AG09309 (cell line): ENCODE measurements at regions not wholly inside any gene's neighbourhood (a gene's known extent, or its start where the extent isn't known, plus 50 kb on each side); places are given as distances from the start of the nearest gene placed in this dataset.

Source experiments
- DNase-seq: peaks from one replicate; pipeline ENCODE4 v3.0.0-alpha.2; 2010; ENCODE audit warnings: low read depth
- H3K4me3 ChIP-seq: 2 replicates; pipeline ENCODE4 v1.5.1; 2011; ENCODE audit warnings: mild to moderate bottlenecking, low read depth, low read length, moderate library complexity; ENCODE audit not compliant: control insufficient read depth
- TF ChIP-seq, protein P1 (sequence below): IDR thresholded peaks from 2 replicates; pipeline ENCODE4 v1.5.1; 2011; ENCODE audit warnings: mild to moderate bottlenecking, low read depth, low read length, inconsistent platforms; ENCODE audit not compliant: insufficient read depth, control insufficient read depth; ENCODE audit errors: missing control alignments

DNA sequence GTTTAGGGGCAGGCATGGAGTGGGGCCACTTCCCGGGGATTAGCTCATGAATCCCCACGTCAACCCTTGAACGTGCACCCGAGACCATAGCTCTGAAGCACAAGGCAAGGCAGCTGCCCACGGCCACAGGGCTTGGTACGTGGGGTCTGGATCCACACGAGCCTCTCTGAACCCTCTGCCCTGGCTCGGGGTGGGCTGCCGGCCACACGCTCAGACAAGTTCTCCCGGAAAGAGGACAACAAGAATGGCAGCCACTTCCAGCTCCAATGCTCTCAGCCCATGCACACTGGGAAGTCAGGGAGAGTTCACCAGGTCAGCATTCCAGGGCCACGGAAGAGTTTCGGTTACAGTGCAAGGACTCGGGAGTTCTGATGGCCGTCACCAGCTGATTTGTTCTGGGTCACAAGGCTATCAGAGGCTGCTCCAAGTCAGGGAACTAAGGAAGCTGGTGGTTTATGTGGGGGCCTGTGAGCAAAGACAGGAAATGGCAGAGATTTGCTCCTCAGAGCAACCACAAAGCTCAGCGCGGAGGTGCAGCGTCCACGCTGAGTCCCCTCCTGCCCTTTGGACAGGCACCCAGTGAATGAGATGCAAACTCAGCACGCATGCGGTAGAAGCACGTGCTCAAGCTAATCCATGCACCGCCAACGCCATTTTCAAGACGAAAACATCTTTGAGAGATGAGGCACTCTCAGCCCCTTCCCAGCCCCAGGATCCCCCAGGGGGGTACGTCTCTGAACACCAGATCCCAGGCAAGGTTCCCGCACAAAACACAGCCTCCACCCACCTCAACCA is 356.4 kb downstream of the FOXL1 start:
- DNase-seq, result no peak
- no peak overlapping the region for H3K4me3 ChIP-seq
- TF ChIP-seq, protein P1, sequence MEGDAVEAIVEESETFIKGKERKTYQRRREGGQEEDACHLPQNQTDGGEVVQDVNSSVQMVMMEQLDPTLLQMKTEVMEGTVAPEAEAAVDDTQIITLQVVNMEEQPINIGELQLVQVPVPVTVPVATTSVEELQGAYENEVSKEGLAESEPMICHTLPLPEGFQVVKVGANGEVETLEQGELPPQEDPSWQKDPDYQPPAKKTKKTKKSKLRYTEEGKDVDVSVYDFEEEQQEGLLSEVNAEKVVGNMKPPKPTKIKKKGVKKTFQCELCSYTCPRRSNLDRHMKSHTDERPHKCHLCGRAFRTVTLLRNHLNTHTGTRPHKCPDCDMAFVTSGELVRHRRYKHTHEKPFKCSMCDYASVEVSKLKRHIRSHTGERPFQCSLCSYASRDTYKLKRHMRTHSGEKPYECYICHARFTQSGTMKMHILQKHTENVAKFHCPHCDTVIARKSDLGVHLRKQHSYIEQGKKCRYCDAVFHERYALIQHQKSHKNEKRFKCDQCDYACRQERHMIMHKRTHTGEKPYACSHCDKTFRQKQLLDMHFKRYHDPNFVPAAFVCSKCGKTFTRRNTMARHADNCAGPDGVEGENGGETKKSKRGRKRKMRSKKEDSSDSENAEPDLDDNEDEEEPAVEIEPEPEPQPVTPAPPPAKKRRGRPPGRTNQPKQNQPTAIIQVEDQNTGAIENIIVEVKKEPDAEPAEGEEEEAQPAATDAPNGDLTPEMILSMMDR, result no peak

- no peak overlapping the region for H3K4me3 ChIP-seq
- DNase-seq, result no peak
- TF ChIP-seq, protein P1, result no peak
These were observed 361.3 kb downstream of the FOXL1 start for GRCh38 chr16:86939609-86940008.

DNA sequence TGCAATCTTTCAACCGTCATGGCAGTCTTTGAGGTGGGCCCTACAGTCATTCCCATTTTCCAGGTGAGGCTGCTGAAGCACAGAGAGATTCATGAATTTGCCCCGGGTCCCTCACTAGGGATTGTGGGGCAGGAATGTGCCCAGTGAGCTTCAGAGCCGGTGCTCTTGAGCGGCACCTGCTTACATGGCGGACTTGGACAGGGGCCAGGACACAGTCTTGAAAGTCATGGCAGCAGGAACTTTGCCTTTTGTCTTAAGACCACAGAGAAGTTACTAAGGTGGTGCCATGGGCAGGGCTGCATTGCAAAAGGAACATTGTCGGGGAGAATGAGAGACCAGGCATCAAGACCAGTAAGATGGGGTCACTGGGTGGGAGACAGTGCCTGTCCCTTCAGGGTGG is 363.4 kb downstream of the FOXL1 start:
- H3K4me3 ChIP-seq, result no peak overlapping the region
- no peak for DNase-seq
- TF ChIP-seq, protein P1, result no peak

GRCh38 chr16:86942151-86943051 is 364.1 kb downstream of the FOXL1 start:
- peak; percentile 82 for DNase-seq
- H3K4me3 ChIP-seq, result no peak overlapping the region
- TF ChIP-seq, protein P1, result no peak

- DNase-seq, result no peak
- TF ChIP-seq, protein P1, result no peak
- H3K4me3 ChIP-seq, result no peak overlapping the region
These were observed 367.0 kb downstream of the FOXL1 start for GRCh38 chr16:86945166-86945900.

DNA sequence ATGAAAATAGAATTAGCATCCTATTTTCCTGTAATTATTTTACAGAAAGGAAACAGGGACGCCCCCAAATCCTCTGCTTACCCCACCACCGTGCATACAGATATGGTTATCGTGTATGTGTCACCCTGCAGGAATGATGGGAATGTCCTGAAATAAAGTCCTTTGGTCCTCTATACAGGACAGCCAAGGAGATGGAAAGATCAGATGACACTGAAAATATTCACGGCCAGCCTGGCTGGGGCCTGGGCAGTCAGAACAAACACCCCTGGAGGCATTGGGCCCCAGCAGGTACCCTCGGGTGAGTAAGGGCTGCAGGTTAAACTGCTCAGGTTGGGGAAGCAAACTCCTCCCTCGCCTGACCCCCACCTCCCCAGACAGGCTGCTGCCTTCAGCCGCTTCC is 368.0 kb downstream of the FOXL1 start:
- no peak overlapping the region for H3K4me3 ChIP-seq
- DNase-seq, result no peak
- TF ChIP-seq, protein P1, result no peak
